ENCODE measurements at regions not wholly inside any gene's neighbourhood (a gene's known extent, or its start where the extent isn't known, plus 50 kb on each side); places are given as distances from the start of the nearest gene placed in this dataset.

DNA sequence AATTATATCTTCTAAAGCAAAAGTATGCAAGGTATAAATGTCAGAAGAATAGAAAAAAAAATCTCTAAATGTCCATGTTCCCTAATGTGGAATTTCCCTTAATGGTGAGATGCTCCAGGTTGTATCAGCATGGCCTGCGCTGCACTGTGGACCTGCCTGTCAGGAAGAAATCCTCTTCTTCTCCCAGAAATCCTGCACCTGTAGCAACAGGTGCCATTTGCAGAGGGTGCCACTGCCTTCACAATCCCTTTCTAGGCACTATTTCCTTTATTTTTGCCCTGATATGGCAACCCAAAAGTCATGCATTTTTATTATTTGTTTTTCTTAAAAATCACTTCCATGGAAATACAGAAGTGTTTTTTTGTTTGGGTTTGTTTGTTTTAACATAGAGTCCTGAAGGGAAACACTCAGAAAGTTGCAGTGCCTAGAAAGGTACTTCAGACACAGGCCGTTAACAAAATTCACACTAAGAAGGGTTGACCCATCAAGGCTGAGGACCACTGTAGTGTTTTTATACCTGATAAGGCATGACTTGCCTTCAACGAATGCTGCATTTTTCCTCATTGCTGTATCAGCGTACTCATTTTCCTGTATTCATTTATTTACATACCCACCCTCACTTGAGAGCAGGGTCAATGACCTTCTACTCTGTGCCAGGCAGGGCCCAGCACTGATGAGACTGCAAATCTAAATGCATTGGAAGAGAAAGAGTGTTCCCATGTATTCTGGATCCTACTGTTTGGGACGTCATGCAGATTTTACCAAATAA, 177.8 kb downstream of the SNX18 start:
- Histone ChIP-seq H3K36me3 (ENCODE audit: insufficient read depth, low read length) (no peaks in the 10 kb centered on the region), H3K4me3 (ENCODE audit: low read depth, low read length) (no peak overlapping the region), H3K27me3 (ENCODE audit: insufficient read depth, low read length) (no peaks in the 10 kb centered on the region), H3K4me1 (ENCODE audit: control insufficient read depth, insufficient read depth, low read length, unreplicated experiment) (no peaks in the 10 kb centered on the region), H3K27ac (ENCODE audit: low read depth, low read length) (no peak overlapping the region), H2AFZ (ENCODE audit: low read length, unreplicated experiment) (no peak overlapping the region), H3K79me2 (ENCODE audit: control insufficient read depth, insufficient read depth, low read length, unreplicated experiment) (no peaks in the 10 kb centered on the region)

DNA sequence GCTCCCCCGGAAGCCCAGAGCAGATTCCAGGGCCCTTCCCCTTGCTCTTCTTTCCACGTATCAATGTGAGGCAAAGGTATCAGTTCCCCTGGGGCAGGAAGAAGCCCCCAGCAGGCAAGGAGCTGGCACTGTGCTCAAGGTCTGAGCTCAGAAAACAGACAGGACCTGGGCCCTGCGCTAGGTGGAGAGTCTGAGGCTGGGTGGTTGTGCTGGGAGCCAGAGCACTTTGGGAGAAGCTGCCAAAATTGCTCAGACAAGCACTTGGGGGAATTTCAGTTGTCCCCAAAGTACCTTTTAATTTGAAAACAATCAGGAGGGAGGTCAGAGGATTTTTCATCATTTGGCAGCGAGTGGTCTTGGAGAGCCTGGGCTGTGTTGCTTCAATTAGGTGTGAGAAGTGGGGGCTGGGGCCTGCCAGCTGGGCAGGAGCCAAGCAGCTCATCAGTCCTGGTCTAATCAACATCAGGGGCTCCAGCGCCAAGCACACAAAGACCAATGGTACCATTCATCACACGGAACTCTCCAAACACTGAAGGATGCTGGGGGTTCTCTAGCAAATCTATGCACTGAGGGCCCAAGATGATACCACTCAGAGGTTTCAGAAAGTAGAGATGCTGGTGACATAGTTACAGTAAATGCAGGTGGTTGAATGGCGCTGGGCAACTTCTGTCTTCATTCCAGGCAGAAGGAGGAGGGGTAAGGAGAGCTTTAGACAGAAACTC, 176.5 kb downstream of the SNX18 start:
- Histone ChIP-seq H3K36me3 (ENCODE audit: insufficient read depth, low read length) (no peaks in the 10 kb centered on the region), H3K4me3 (ENCODE audit: low read depth, low read length) (no peak overlapping the region), H3K4me1 (ENCODE audit: control insufficient read depth, insufficient read depth, low read length, unreplicated experiment) (no peaks in the 10 kb centered on the region), H3K27me3 (ENCODE audit: insufficient read depth, low read length) (no peaks in the 10 kb centered on the region), H3K79me2 (ENCODE audit: control insufficient read depth, insufficient read depth, low read length, unreplicated experiment) (no peaks in the 10 kb centered on the region), H2AFZ (ENCODE audit: low read length, unreplicated experiment) (no peak overlapping the region), H3K27ac (ENCODE audit: low read depth, low read length) (no peak overlapping the region)

- Histone ChIP-seq H3K79me2 (ENCODE audit: control insufficient read depth, insufficient read depth, low read length, unreplicated experiment) (no peaks in the 10 kb centered on the region), H3K27ac (ENCODE audit: low read depth, low read length) (no peak overlapping the region), H3K27me3 (ENCODE audit: insufficient read depth, low read length) (no peaks in the 10 kb centered on the region), H3K4me1 (ENCODE audit: control insufficient read depth, insufficient read depth, low read length, unreplicated experiment) (no peaks in the 10 kb centered on the region), H3K4me3 (ENCODE audit: low read depth, low read length) (no peak overlapping the region), H2AFZ (ENCODE audit: low read length, unreplicated experiment) (no peak overlapping the region), H3K36me3 (ENCODE audit: insufficient read depth, low read length) (no peaks in the 10 kb centered on the region)
Measured at GRCh38 chr5:54692631-54693030, 175.1 kb downstream of the SNX18 start.

- Histone ChIP-seq H3K79me2 (ENCODE audit: control insufficient read depth, insufficient read depth, low read length, unreplicated experiment) (no peaks in the 10 kb centered on the region), H3K4me1 (ENCODE audit: control insufficient read depth, insufficient read depth, low read length, unreplicated experiment) (no peaks in the 10 kb centered on the region), H3K27me3 (ENCODE audit: insufficient read depth, low read length) (no peaks in the 10 kb centered on the region), H3K36me3 (ENCODE audit: insufficient read depth, low read length) (no peaks in the 10 kb centered on the region), H3K4me3 (ENCODE audit: low read depth, low read length) (no peak overlapping the region), H2AFZ (ENCODE audit: low read length, unreplicated experiment) (no peak overlapping the region), H3K27ac (ENCODE audit: low read depth, low read length) (no peak overlapping the region)
Measured at GRCh38 chr5:54691656-54692055, 174.1 kb downstream of the SNX18 start.

DNA sequence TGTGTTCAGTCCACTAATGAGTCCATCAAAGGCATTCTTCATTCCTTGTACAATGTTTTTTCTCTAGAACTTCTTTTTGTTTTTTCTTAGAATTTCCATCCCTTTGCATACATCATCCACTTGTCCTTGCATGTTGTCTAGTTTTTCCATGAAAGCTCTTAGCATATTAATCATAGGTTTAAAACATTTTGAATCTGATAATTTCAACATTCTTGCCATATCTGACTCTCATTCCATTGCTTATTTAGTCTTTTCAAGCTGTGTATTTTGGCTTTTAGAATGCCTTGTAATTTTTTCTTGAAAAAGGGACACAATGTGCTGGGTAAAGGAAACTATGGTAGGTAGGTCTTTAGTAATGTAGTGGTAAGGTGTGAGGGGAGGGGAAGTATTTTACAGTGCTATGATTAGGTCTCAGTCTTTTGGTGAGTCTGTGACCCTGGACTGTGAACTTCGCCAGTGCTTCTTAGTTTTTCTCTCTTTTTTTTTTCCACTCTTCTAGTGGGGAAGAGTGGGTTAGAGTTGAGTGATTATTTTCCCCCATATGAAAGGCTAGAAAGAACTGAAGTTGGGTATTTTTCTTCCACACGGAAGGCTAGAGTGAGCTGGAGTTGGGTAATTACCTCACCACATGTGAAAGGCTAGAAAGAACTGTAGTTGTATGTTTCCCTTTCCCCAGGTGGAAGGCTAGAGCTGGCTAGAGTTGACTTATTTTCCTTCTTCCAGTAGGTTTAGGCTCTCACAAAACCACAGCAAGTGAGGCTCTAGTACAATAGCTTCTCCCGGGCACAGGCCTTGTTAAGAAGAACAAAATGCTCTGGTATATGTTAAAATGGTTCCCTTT, 172.1 kb downstream of the SNX18 start:
- no peak overlapping the region for H3K4me3 ChIP-seq (ENCODE audit: low read depth, low read length)
- no peaks in the 10 kb centered on the region for H3K79me2 ChIP-seq (ENCODE audit: control insufficient read depth, insufficient read depth, low read length, unreplicated experiment)
- no peak overlapping the region for H2AFZ ChIP-seq (ENCODE audit: low read length, unreplicated experiment)
- no peaks in the 10 kb centered on the region for H3K27me3 ChIP-seq (ENCODE audit: insufficient read depth, low read length)
- no peaks in the 10 kb centered on the region for H3K4me1 ChIP-seq (ENCODE audit: control insufficient read depth, insufficient read depth, low read length, unreplicated experiment)
- no peaks in the 10 kb centered on the region for H3K36me3 ChIP-seq (ENCODE audit: insufficient read depth, low read length)
- no peak overlapping the region for H3K27ac ChIP-seq (ENCODE audit: low read depth, low read length)

DNA sequence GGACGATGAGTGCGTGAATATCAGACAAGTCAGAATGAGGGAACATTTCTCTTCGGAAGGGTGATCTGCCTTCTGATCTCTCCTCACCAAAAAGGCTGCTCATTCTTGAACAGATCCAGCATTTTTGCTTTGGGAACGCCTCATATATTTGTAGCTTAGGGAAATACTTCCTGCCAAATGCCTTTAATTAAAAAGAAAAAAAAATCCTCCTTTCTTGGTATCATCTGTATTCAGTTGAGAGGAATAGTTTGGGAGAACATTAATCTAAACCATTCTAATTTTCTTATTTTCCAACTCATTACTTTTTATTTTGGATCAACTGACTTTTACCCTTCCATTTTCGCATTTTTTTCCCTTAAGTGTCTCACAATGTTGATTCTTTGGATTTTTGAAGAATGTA, 163.4 kb downstream of the SNX18 start:
- no peaks in the 10 kb centered on the region for H3K36me3 ChIP-seq (ENCODE audit: insufficient read depth, low read length)
- no peak overlapping the region for H2AFZ ChIP-seq (ENCODE audit: low read length, unreplicated experiment)
- no peak overlapping the region for H3K4me3 ChIP-seq (ENCODE audit: low read depth, low read length)
- no peak overlapping the region for H3K27ac ChIP-seq (ENCODE audit: low read depth, low read length)
- H3K4me1 ChIP-seq (ENCODE audit: control insufficient read depth, insufficient read depth, low read length, unreplicated experiment): no peaks in the 10 kb centered on the region
- no peaks in the 10 kb centered on the region for H3K27me3 ChIP-seq (ENCODE audit: insufficient read depth, low read length)
- H3K79me2 ChIP-seq (ENCODE audit: control insufficient read depth, insufficient read depth, low read length, unreplicated experiment): no peaks in the 10 kb centered on the region

GRCh38 chr5:54679686-54680085, 162.1 kb downstream of the SNX18 start:
- Histone ChIP-seq H3K4me1 (ENCODE audit: control insufficient read depth, insufficient read depth, low read length, unreplicated experiment) (no peaks in the 10 kb centered on the region), H2AFZ (ENCODE audit: low read length, unreplicated experiment) (no peak overlapping the region), H3K27ac (ENCODE audit: low read depth, low read length) (no peak overlapping the region), H3K79me2 (ENCODE audit: control insufficient read depth, insufficient read depth, low read length, unreplicated experiment) (no peaks in the 10 kb centered on the region), H3K4me3 (ENCODE audit: low read depth, low read length) (no peak overlapping the region), H3K36me3 (ENCODE audit: insufficient read depth, low read length) (no peaks in the 10 kb centered on the region), H3K27me3 (ENCODE audit: insufficient read depth, low read length) (no peaks in the 10 kb centered on the region)

GRCh38 chr5:54678737-54679136, 161.2 kb downstream of the SNX18 start:
- Histone ChIP-seq H2AFZ (ENCODE audit: low read length, unreplicated experiment) (no peak overlapping the region), H3K27ac (ENCODE audit: low read depth, low read length) (no peak overlapping the region), H3K79me2 (ENCODE audit: control insufficient read depth, insufficient read depth, low read length, unreplicated experiment) (no peaks in the 10 kb centered on the region), H3K27me3 (ENCODE audit: insufficient read depth, low read length) (no peaks in the 10 kb centered on the region), H3K4me1 (ENCODE audit: control insufficient read depth, insufficient read depth, low read length, unreplicated experiment) (no peaks in the 10 kb centered on the region), H3K4me3 (ENCODE audit: low read depth, low read length) (no peak overlapping the region), H3K36me3 (ENCODE audit: insufficient read depth, low read length) (no peaks in the 10 kb centered on the region)

GRCh38 chr5:54676481-54677340, 159.2 kb downstream of the SNX18 start:
- H3K36me3 ChIP-seq (ENCODE audit: insufficient read depth, low read length): no peaks in the 10 kb centered on the region
- H3K79me2 ChIP-seq (ENCODE audit: control insufficient read depth, insufficient read depth, low read length, unreplicated experiment): no peaks in the 10 kb centered on the region
- no peaks in the 10 kb centered on the region for H3K4me1 ChIP-seq (ENCODE audit: control insufficient read depth, insufficient read depth, low read length, unreplicated experiment)
- no peak overlapping the region for H3K27ac ChIP-seq (ENCODE audit: low read depth, low read length)
- H3K4me3 ChIP-seq (ENCODE audit: low read depth, low read length): no peak overlapping the region
- no peaks in the 10 kb centered on the region for H3K27me3 ChIP-seq (ENCODE audit: insufficient read depth, low read length)
- H2AFZ ChIP-seq (ENCODE audit: low read length, unreplicated experiment): no peak overlapping the region
